Smooth muscle cell (in vitro differentiated cells): ENCODE measurements at regions not wholly inside any gene's neighbourhood (a gene's known extent, or its start where the extent isn't known, plus 50 kb on each side); places are given as distances from the start of the nearest gene placed in this dataset.

Source experiments
- DNase-seq: peaks from one replicate; lab custom pipeline; 2025; ENCODE audit not compliant: unreplicated experiment; lab: John Stamatoyannopoulos, UW
- H2AFZ ChIP-seq: fragments of 200-600 bp; sonication (generic); 2 replicates; pipeline ENCODE4 v1.6.0; 2016; ENCODE audit warnings: antibody characterized with exemption, low read depth, mild to moderate bottlenecking
- H3F3A ChIP-seq: fragments of 200-600 bp; sonication (generic); 2 replicates; pipeline ENCODE4 v1.6.0; 2017; ENCODE audit warnings: antibody characterized with exemption, low read depth
- H3K27ac ChIP-seq: fragments of 200-600 bp; sonication (generic); 2 replicates; pipeline ENCODE4 v1.5.1; 2016; ENCODE audit warnings: low read depth, mild to moderate bottlenecking
- H3K27me3 ChIP-seq: fragments of 200-600 bp; sonication (generic); 2 replicates; pipeline ENCODE4 v1.6.1; 2016; ENCODE audit warnings: low read depth, mild to moderate bottlenecking
- H3K36me3 ChIP-seq: fragments of 200-600 bp; sonication (generic); 2 replicates; pipeline ENCODE4 v1.5.1; 2016; ENCODE audit warnings: low read depth
- H3K4me1 ChIP-seq: fragments of 200-600 bp; sonication (generic); 2 replicates; pipeline ENCODE4 v1.5.1; 2016; ENCODE audit warnings: low read depth
- H3K4me2 ChIP-seq: fragments of 200-600 bp; sonication (generic); 2 replicates; pipeline ENCODE4 v1.6.0; 2016; ENCODE audit warnings: mild to moderate bottlenecking
- H3K4me3 ChIP-seq: fragments of 200-600 bp; sonication (generic); 2 replicates; pipeline ENCODE4 v1.5.1; 2016; ENCODE audit warnings: mild to moderate bottlenecking
- H3K79me2 ChIP-seq: fragments of 200-600 bp; sonication (generic); 2 replicates; pipeline ENCODE4 v1.6.0; 2016; ENCODE audit warnings: low read depth, mild to moderate bottlenecking
- H3K9ac ChIP-seq: fragments of 200-600 bp; sonication (generic); 2 replicates; pipeline ENCODE4 v1.6.0; 2016; ENCODE audit warnings: low read depth
- H3K9me3 ChIP-seq: fragments of 200-600 bp; sonication (generic); replicated peaks from 2 replicates; pipeline ENCODE4 v1.5.1; 2016; ENCODE audit warnings: low read depth
- H4K20me1 ChIP-seq: fragments of 200-600 bp; sonication (generic); 2 replicates; pipeline ENCODE4 v1.6.0; 2016; ENCODE audit warnings: low read depth
- WGBS: methylation state at CpG from one replicate; pipeline ENCODE4 v1.1.7; 2016; ENCODE audit warnings: low lambda C conversion rate; 5-methylcytosine and 5-hydroxymethylcytosine counted together
- TF ChIP-seq, protein P1 (sequence below): fragments of 200-600 bp; sonication (generic); IDR thresholded peaks from 2 replicates; pipeline ENCODE4 v1.5.1; 2017; ENCODE audit warnings: borderline replicate concordance, mild to moderate bottlenecking, antibody characterized with exemption; ENCODE audit not compliant: insufficient read depth, poor library complexity, severe bottlenecking

DNA sequence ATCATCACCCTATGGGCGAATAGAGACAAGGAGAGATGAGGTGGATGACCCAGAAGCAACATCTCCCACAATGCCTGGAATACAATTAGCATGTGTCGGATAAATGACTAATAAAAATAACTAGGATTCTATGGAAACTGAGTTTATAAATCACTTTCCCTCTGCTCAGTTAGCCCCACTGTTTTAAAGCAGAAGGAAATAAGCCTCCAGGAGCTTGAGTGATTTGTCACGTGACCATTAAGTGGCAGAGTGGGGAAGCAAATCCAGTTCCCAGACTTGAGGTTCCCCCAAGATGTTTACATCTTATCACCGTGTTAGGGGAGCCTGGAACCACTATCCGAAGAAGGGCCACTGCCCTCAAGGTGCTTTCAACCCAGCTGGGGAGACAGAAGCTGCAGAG is 136.5 kb upstream of the CCND2 start:
- Histone ChIP-seq H4K20me1 (no peaks in the 10 kb centered on the region), H3K9me3 (no peaks in the 10 kb centered on the region), H3K27ac (peak overlapping the region; percentile 77), H3K27me3 (no peaks in the 10 kb centered on the region), H3K36me3 (no peaks in the 10 kb centered on the region), H3K4me1 (peaks cover 41% of the 10 kb centered on the region), H3K79me2 (no peaks in the 10 kb centered on the region), H3K9ac (no peak overlapping the region), H3K4me3 (no peak overlapping the region), H3K4me2 (no peak overlapping the region), H2AFZ (peak overlapping the region; percentile 62), H3F3A (peaks cover 19% of the 10 kb centered on the region)
- TF ChIP-seq, protein P1, sequence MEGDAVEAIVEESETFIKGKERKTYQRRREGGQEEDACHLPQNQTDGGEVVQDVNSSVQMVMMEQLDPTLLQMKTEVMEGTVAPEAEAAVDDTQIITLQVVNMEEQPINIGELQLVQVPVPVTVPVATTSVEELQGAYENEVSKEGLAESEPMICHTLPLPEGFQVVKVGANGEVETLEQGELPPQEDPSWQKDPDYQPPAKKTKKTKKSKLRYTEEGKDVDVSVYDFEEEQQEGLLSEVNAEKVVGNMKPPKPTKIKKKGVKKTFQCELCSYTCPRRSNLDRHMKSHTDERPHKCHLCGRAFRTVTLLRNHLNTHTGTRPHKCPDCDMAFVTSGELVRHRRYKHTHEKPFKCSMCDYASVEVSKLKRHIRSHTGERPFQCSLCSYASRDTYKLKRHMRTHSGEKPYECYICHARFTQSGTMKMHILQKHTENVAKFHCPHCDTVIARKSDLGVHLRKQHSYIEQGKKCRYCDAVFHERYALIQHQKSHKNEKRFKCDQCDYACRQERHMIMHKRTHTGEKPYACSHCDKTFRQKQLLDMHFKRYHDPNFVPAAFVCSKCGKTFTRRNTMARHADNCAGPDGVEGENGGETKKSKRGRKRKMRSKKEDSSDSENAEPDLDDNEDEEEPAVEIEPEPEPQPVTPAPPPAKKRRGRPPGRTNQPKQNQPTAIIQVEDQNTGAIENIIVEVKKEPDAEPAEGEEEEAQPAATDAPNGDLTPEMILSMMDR = no peak
- 88% methylated on average over 5 of the region's 5 CpGs for WGBS
- DNase-seq = no peak

DNA sequence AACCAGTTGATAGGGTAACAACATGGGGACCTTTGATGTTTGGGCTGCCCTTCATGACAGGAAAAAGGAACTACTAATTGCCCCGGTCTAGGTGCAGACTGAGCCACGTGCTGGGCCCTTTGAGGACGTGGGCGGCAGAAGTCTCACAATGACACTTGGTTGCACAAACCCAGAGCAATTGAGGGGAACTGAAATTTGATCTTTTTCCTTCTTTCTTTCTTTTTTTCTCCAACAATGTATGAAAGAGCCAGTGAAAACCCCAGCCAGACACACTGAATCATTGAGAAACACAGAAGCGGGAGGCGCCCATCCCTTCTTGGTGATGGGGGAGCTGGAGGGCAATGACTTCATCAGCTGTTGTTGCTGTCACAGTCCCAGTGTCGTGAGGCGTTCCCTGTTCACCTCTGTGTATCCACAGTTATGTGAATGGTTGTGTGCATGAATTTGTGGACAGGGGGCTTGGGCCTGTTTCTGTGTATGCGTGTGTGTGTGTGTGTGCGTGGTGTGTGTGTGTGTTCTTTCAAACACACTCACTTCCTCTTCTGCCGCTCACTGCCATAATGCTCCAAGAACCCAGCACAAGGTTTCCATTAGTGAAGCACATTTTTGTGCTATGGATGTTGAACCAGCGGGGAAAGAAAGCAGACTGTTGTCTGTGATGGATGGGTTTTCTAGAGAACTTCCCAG is 137.5 kb upstream of the CCND2 start:
- Histone ChIP-seq H3K9ac (no peak overlapping the region), H3F3A (peaks cover 19% of the 10 kb centered on the region), H3K9me3 (no peaks in the 10 kb centered on the region), H3K4me3 (no peak overlapping the region), H4K20me1 (no peaks in the 10 kb centered on the region), H3K27me3 (no peaks in the 10 kb centered on the region), H2AFZ (peak overlapping the region; percentile 62), H3K4me1 (peaks cover 41% of the 10 kb centered on the region), H3K36me3 (no peaks in the 10 kb centered on the region), H3K4me2 (peak overlapping the region; percentile 33), H3K79me2 (no peaks in the 10 kb centered on the region), H3K27ac (peak overlapping the region; percentile 77)
- DNase-seq = no peak
- WGBS = 33% methylated on average over 12 of the region's 12 CpGs
- TF ChIP-seq, protein P1 = no peak

DNA sequence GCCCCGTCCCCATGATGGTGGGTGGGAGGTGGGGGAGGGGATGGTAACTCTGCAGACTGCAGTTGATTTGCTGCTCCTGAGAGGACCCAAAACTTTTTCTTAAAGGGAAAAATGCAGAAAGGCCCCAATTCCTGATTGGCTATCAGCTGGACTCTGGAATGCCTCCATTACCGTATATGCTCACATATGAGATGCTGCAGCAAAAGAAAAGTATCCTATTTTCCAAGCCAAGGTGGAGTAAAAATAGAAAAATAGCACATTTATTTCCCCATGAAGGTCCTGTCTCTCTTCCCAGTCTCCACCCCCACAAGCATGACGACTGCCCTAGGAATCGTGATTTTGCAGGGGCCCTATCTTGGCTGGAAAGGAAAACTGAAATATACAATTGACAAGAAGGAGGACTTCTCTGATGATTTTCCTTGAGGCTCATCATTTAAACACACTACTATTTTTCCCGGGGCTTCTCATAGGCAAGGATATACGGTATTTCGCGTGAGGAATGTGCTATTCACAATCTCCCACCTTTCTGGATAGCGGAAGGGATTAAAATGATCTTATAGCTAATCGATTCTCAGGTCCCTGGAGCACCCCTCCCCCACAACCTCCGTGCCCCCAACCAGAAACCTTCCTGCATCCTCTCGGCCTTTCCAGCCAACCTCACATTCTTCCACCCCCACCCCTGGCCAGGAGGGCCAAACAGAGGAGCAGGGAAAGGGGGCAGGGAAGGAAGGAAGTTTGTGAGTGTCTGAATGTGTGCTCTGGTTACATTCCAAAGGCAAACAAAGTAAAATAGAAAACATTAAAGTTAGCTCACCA is 138.9 kb upstream of the CCND2 start:
- H3K4me2 ChIP-seq = peak overlapping the region; percentile 77
- DNase-seq = no peak

More for the DNA sequence above, 138.9 kb upstream of the CCND2 start:
- Histone ChIP-seq H3K9ac (no peak overlapping the region), H2AFZ (peak overlapping the region; percentile 86), H3K79me2 (no peaks in the 10 kb centered on the region), H4K20me1 (no peaks in the 10 kb centered on the region), H3K36me3 (no peaks in the 10 kb centered on the region), H3K4me3 (no peak overlapping the region), H3F3A (peaks cover 19% of the 10 kb centered on the region), H3K27me3 (no peaks in the 10 kb centered on the region), H3K9me3 (no peaks in the 10 kb centered on the region), H3K4me1 (peaks cover 41% of the 10 kb centered on the region), H3K27ac (peak overlapping the region; percentile 77)
- TF ChIP-seq, protein P1 = no peak
- 18% methylated on average over 12 of the region's 12 CpGs for WGBS
